Glomerular endothelial cell (primary cell): ENCODE measurements at regions not wholly inside any gene's neighbourhood (a gene's known extent, or its start where the extent isn't known, plus 50 kb on each side); places are given as distances from the start of the nearest gene placed in this dataset.
"Not testable (repeated sequence)": the region's sequence is repeated elsewhere in the genome, so short reads cannot be mapped to it uniquely, and the experiment has no call there.

Experiments used
- DNase-seq: peaks from one replicate; pipeline ENCODE4 v3.0.0-alpha.2; 2011; ENCODE audit warnings: low read depth, low spot score; ENCODE audit errors: extremely low read depth

GRCh38 chr4:120318196-120318846, 251.7 kb upstream of the MAD2L1 start:
- no peak for DNase-seq

DNA sequence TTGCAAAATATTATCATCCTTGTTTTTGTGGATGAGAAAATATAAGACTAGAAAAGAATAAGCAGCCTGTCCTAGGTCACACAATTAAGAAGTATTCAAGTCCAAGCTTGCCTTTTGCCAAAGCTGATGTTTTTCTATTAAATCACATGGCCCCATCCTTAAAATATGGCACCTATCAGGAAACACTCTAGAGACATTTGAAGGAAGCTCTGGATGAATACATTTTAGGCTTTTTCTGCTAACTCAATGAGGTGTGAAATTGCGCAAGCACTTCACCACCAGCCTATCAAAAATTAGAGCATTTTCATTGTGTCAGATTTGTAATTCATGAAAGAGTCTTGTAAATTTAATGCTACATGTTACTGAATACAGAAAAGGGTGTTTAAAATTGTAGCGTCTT, 251.1 kb upstream of the MAD2L1 start:
- DNase-seq = no peak

DNA sequence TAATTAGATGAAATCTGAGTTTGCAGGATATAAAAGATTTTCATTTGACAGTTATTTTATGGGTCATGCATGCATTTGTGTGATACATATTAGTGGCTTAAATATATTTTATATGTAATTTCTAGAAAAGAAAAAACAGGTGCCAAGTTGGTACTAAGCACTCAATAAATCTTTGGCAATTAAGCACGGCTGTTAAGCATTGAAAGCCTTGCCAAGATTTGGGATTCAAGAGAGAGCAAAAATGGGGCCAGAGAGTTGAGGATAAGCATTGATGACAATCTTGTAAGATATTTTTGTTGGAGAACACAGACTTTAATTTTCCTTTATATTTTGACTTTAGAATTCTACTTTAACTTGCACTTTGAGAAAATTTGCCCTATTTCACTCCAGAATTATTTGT, 249.8 kb upstream of the MAD2L1 start:
- no peak for DNase-seq

- no peak for DNase-seq
Observed at GRCh38 chr4:120314969-120315368, 248.3 kb upstream of the MAD2L1 start.

GRCh38 chr4:120304801-120305200, 238.2 kb upstream of the MAD2L1 start:
- DNase-seq = no peak

DNA sequence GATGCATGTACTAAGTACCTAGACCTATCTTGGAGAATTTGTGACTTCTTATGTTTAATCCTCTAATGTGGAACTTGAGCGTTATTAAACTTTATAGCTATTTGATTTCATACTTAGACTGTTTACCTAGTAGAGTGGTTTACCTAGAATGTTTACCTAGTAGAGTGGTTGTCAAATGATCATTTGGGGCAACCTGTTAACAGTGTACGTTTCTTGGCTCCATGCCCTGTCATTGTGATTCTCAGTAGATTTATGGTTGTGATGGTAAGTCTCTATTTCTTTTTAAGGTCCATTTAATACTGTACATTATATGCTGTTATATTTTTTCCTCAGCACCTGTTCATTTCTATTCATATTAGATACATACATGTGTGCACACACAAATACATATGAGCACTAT, 233.0 kb upstream of the MAD2L1 start:
- no peak for DNase-seq

GRCh38 chr4:120293341-120293740, 226.7 kb upstream of the MAD2L1 start:
- DNase-seq = no peak

DNA sequence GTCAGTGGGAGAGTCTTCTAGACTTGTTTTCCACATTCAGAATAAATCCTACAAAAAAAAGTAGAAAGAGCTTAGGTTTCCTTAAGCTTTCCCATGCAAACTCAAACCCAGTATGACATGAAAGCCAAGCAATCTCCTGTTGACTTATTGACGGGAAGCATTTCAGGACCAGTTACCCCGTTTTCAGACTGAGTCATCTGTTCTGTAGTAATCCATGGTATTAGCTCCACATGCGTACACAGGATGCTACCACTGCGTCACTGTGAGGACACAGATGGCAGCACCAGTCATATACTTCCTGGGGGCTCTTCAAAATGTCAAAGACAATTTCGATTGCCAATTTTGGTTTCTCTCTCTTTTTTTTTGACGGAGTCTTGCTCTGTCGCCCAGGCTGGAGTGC, 224.9 kb upstream of the MAD2L1 start:
- no peak for DNase-seq

DNA sequence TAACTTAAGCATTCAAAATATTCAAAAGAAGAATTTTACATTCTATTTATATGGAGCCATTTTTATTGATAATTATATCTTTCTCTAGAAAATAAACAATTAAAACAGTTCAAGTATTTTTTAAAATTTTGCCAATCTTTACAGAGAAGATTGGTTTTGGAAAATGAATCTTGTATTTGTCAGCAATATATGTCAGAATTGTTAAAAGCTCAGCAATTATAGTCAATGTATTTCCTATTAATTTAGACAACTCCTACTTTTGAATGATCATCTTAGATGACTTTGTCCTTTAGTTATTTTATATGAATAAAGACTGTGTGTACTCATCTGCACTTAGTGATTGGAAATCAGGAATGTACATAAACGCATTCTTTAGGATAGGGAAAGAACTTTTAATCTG, 223.9 kb upstream of the MAD2L1 start:
- no peak for DNase-seq

GRCh38 chr4:120286813-120287212, 220.2 kb upstream of the MAD2L1 start:
- no peak for DNase-seq

DNA sequence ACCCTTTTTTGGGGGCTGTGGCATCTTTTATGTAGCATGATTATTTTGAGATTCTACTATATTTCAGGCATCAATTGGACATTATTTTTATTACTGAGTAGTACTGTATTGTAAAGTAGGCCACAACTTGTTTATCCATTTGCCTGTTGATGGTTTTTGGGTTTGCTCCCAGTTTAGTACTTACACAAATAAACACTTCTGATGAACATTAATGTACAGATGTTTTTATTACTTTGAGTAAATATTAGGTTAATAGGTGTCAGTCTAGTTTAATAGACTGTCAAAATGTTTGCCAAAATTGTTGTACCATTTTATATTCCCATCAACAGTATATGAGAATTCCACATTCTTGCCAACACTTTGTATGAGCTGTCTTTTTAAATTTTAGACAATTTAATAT, 214.9 kb upstream of the MAD2L1 start:
- DNase-seq = no peak

GRCh38 chr4:120277391-120277790, 210.7 kb upstream of the MAD2L1 start:
- no peak for DNase-seq

DNA sequence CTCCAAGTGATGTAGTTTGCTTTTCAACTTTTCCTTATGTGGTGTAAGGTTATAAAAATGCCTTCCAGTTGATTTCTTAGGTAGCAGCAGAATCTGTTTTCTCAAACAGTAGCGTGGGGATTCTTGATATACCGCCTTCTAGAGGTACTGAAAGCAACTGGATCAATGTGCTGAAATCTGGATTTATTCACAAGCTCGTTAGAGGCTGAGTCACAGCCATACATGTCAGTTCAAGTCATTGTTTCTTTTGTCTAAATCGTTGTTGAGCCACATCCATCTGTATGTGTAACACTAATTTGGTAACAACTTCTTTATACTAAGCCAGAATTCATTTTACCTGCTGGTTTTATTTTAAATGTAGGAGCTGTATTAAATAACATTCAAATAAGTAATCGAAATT, 200.0 kb upstream of the MAD2L1 start:
- no peak for DNase-seq

GRCh38 chr4:120263618-120264017, 197.0 kb upstream of the MAD2L1 start:
- no peak for DNase-seq

- no peak for DNase-seq
Observed at GRCh38 chr4:120261117-120261516, 194.5 kb upstream of the MAD2L1 start.

DNA sequence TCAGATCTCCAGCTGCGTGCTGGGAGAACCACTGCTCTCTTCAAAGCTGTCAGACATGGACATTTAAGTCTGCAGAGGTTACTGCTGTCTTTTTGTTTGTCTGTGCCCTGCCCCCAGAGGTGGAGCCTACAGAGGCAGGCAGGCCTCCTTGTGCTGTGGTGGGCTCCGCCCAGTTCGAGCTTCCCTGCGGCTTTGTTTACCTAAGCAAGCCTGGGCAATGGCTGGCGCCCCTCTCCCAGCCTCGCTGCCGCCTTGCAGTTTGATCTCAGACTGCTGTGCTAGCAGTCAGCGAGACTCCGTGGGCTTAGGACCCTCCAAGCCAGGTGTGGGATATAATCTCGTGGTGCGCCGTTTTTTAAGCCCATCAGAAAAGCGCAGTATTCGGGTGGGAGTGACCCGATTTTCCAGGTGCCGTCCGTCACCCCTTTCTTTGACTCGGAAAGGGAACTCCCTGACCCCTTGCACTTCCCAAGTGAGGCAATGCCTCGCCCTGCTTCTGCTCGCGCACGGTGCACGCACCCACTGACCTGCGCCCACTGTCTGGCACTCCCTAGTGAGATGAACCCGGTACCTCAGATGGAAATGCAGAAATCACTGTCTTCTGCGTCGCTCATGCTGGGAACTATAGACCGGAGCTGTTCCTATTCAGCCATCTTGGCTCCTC, 189.6 kb upstream of the MAD2L1 start:
- not testable (repeated sequence) for DNase-seq

DNA sequence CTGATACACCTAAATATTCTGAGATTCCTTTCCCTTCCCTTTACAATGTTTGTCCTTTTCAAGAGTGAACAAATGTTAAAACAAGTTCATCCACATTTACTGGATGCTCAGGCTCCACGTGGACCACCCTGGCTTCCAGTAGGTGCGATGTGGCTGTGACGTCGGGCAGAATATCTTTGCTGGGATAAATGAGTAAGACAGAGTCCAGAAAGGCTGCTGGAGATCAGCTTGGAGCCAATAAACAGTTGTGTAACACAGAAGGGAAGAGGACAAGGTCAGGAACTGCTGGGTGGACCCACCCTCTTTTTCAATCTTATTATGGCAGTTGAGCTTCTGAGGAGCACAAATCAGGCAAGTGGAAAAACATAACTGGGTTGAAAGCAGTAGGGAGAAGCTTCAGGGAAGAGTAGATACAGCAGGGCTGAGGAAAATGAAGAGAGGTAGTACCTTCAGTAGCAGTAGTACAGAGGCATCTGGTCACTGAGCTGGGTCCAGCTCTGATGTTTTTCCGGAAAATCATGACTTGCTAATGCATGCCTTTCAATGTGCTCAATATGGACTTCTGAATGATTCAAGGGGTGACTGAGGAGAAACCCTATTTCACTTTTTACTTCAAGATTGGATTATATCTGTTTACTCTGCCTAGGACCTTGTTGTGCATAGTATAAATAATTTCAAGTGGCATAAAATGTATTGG, 171.8 kb upstream of the MAD2L1 start:
- no peak for DNase-seq

- DNase-seq = no peak
Observed at GRCh38 chr4:120236873-120237272, 170.2 kb upstream of the MAD2L1 start.

- DNase-seq = no peak
Observed at GRCh38 chr4:120232050-120232449, 165.4 kb upstream of the MAD2L1 start.

DNA sequence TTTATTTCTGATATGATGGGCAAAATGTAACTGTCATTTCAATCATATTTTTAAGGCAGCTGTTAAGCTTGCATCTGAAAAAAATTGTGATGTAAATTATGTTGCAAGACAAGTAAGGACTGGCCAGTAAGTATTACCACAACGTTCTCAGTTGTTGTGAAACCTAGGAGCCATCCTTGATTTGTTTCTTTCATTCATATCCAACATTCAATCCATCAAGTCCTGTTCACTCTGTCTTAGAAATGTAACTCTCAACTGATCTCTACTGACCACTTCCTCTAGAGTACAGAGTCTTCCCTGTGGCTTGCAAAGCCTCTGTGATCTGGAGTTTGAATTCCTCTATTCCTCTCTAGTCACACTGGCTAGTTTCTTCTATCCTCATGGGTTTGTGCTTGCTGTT, 161.4 kb upstream of the MAD2L1 start:
- DNase-seq = no peak

DNA sequence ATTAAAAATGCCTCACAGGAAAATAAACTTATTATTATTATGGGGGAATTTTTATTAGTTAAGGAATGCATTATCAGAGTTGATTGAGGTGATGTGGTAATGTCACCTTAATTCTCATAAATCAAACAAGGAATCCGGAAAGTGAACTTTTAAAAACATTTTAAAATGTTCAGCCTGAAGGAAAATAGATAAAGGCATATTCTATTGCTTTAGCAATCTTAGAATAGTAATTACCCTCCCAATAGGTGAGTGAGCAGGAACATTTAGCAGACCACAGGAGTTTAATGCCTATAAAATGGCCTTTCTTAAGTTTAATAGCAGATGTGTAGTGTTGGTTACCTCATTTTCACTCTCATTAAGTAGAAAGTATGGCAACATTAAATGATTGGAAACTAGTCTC, 160.9 kb upstream of the MAD2L1 start:
- no peak for DNase-seq

- no peak for DNase-seq
Observed at GRCh38 chr4:120225527-120225926, 158.9 kb upstream of the MAD2L1 start.
